GM23338 (cell line): ENCODE measurements at regions not wholly inside any gene's neighbourhood (a gene's known extent, or its start where the extent isn't known, plus 50 kb on each side); places are given as distances from the start of the nearest gene placed in this dataset.

Experiments used
- ATAC-seq: fragments of 200-7000 bp; cut with Tn5 transposase; 3 replicates; pipeline ENCODE4 v1.9.1; 2020
- DNase-seq: peaks from one replicate; pipeline ENCODE4 v3.0.0-alpha.2; 2015; ENCODE audit warnings: low spot score
- H2AFZ ChIP-seq: fragments of 200-600 bp; sonication (generic); 2 replicates; pipeline ENCODE4 v1.8.0; 2016; ENCODE audit warnings: antibody characterized with exemption, mild to moderate bottlenecking, moderate library complexity
- H3F3A ChIP-seq: fragments of 200-600 bp; sonication (generic); replicated peaks from 2 replicates; pipeline ENCODE4 v1.8.0; 2017; ENCODE audit warnings: antibody characterized with exemption, mixed run types, low read depth
- H3K27ac ChIP-seq: fragments of 200-600 bp; sonication (generic); 2 replicates; pipeline ENCODE4 v1.6.1; 2016; ENCODE audit warnings: low read depth
- H3K27me3 ChIP-seq: fragments of 200-600 bp; sonication (generic); 2 replicates; pipeline ENCODE4 v1.8.0; 2016; ENCODE audit warnings: mild to moderate bottlenecking, mixed run types, moderate library complexity; ENCODE audit not compliant: insufficient read depth
- H3K36me3 ChIP-seq: fragments of 200-600 bp; sonication (generic); 2 replicates; pipeline ENCODE4 v1.8.0; 2016; ENCODE audit warnings: mild to moderate bottlenecking; ENCODE audit not compliant: insufficient read depth
- H3K4me1 ChIP-seq: fragments of 200-600 bp; sonication (generic); 2 replicates; pipeline ENCODE4 v1.8.0; 2016; ENCODE audit warnings: mild to moderate bottlenecking, moderate library complexity; ENCODE audit not compliant: insufficient read depth
- H3K4me2 ChIP-seq: fragments of 200-600 bp; sonication (generic); 2 replicates; pipeline ENCODE4 v1.7.1; 2017; ENCODE audit warnings: mixed run types
- H3K4me3 ChIP-seq: fragments of 200-600 bp; sonication (generic); 2 replicates; pipeline ENCODE4 v1.6.1; 2016; ENCODE audit warnings: mixed run types
- H3K79me2 ChIP-seq: fragments of 200-600 bp; sonication (generic); replicated peaks from 2 replicates; pipeline ENCODE4 v1.8.0; 2017; ENCODE audit warnings: mild to moderate bottlenecking; ENCODE audit not compliant: insufficient read depth
- H3K9me2 ChIP-seq: fragments of 200-600 bp; sonication (generic); 2 replicates; pipeline ENCODE4 v1.8.0; 2017; ENCODE audit not compliant: insufficient read depth
- H4K20me1 ChIP-seq: fragments of 200-600 bp; sonication (generic); replicated peaks from 2 replicates; pipeline ENCODE4 v1.8.0; 2017; ENCODE audit warnings: mild to moderate bottlenecking; ENCODE audit not compliant: insufficient read depth
- H3K27ac Mint-ChIP-seq: 2 replicates; pipeline ENCODE4 v1.8.0; 2020; ENCODE audit warnings: inconsistent platforms, mild to moderate bottlenecking, moderate library complexity, mixed read lengths
- H3K27me3 Mint-ChIP-seq: 3 replicates; pipeline ENCODE4 v1.8.0; 2022; ENCODE audit warnings: low read depth, mild to moderate bottlenecking, moderate library complexity, mixed read lengths, inconsistent platforms; ENCODE audit not compliant: insufficient read depth, poor library complexity
- H3K36me3 Mint-ChIP-seq: 3 replicates; pipeline ENCODE4 v1.8.0; 2021; ENCODE audit warnings: low read depth, mild to moderate bottlenecking, inconsistent platforms, moderate library complexity, mixed read lengths
- H3K4me1 Mint-ChIP-seq: 3 replicates; pipeline ENCODE4 v1.8.0; 2020; ENCODE audit warnings: mild to moderate bottlenecking, inconsistent platforms, mixed read lengths
- H3K4me3 Mint-ChIP-seq: 3 replicates; pipeline ENCODE4 v1.8.0; 2021; ENCODE audit warnings: moderate library complexity, mild to moderate bottlenecking, inconsistent platforms, mixed read lengths
- H3K9me3 Mint-ChIP-seq: 3 replicates; pipeline ENCODE4 v1.8.0; 2020; ENCODE audit warnings: moderate library complexity, mild to moderate bottlenecking, inconsistent platforms, mixed read lengths
- EZH2 ChIP-seq: fragments of 200-600 bp; sonication (generic); IDR thresholded peaks from one replicate; pipeline ENCODE4 v1.8.0; 2017; ENCODE audit warnings: antibody characterized with exemption, mild to moderate bottlenecking, low read depth; ENCODE audit not compliant: unreplicated experiment
- EZH2phosphoT487 ChIP-seq: fragments of 200-600 bp; sonication (generic); IDR thresholded peaks from one replicate; pipeline ENCODE4 v1.8.1; 2018; ENCODE audit warnings: antibody characterized with exemption; ENCODE audit not compliant: unreplicated experiment
- JUNB ChIP-seq: IDR thresholded peaks from one replicate; pipeline ENCODE4 v1.6.1; 2016; ENCODE audit warnings: antibody characterized with exemption; ENCODE audit not compliant: unreplicated experiment
- NANOG ChIP-seq: IDR thresholded peaks from 2 replicates; pipeline ENCODE4 v1.6.1; 2016; ENCODE audit warnings: antibody characterized with exemption, borderline replicate concordance
- STAT1 ChIP-seq: IDR thresholded peaks from one replicate; pipeline ENCODE4 v1.6.1; 2016; ENCODE audit warnings: antibody characterized with exemption; ENCODE audit not compliant: unreplicated experiment
- ZNF114 ChIP-seq: fragments of 250-450 bp; sonication (Bioruptor Pico); IDR thresholded peaks from 2 replicates; pipeline ENCODE4 v1.5.0; 2020; ENCODE audit warnings: mild to moderate bottlenecking, moderate library complexity
- TF ChIP-seq, protein P1 (sequence below): fragments of 250-450 bp; sonication (Bioruptor Pico); IDR thresholded peaks from 2 replicates; pipeline ENCODE4 v1.5.0; 2020; ENCODE audit warnings: mild to moderate bottlenecking, moderate library complexity
- TF ChIP-seq, protein P2 (sequence below): IDR thresholded peaks from one replicate; pipeline ENCODE4 v1.6.1; 2018; ENCODE audit warnings: antibody characterized with exemption; ENCODE audit not compliant: unreplicated experiment
- TF ChIP-seq, protein P3 (sequence below): IDR thresholded peaks from 2 replicates; pipeline ENCODE4 v1.6.1; 2016; ENCODE audit warnings: antibody characterized with exemption

DNA sequence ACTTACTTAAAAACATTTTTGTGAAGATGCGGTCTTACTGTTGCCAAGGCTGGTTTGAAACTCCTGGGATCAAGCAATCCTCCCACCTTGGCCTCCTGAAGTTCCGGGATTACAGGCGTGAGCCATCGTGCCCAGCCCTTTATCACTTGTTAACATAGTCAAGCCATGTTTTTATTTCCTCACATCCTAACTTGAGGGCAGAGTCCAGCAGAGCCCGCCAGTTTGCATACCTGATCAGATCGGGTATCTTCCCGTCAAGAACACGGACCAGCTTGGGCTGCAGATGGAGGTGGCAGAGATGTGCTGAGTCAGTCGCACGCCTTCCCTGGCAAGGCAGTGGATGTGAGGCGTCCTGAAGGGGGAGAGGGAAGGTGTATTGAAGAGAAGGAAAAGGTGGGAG, 447.3 kb upstream of the USP9Y start (continued):
- TF ChIP-seq, protein P1, sequence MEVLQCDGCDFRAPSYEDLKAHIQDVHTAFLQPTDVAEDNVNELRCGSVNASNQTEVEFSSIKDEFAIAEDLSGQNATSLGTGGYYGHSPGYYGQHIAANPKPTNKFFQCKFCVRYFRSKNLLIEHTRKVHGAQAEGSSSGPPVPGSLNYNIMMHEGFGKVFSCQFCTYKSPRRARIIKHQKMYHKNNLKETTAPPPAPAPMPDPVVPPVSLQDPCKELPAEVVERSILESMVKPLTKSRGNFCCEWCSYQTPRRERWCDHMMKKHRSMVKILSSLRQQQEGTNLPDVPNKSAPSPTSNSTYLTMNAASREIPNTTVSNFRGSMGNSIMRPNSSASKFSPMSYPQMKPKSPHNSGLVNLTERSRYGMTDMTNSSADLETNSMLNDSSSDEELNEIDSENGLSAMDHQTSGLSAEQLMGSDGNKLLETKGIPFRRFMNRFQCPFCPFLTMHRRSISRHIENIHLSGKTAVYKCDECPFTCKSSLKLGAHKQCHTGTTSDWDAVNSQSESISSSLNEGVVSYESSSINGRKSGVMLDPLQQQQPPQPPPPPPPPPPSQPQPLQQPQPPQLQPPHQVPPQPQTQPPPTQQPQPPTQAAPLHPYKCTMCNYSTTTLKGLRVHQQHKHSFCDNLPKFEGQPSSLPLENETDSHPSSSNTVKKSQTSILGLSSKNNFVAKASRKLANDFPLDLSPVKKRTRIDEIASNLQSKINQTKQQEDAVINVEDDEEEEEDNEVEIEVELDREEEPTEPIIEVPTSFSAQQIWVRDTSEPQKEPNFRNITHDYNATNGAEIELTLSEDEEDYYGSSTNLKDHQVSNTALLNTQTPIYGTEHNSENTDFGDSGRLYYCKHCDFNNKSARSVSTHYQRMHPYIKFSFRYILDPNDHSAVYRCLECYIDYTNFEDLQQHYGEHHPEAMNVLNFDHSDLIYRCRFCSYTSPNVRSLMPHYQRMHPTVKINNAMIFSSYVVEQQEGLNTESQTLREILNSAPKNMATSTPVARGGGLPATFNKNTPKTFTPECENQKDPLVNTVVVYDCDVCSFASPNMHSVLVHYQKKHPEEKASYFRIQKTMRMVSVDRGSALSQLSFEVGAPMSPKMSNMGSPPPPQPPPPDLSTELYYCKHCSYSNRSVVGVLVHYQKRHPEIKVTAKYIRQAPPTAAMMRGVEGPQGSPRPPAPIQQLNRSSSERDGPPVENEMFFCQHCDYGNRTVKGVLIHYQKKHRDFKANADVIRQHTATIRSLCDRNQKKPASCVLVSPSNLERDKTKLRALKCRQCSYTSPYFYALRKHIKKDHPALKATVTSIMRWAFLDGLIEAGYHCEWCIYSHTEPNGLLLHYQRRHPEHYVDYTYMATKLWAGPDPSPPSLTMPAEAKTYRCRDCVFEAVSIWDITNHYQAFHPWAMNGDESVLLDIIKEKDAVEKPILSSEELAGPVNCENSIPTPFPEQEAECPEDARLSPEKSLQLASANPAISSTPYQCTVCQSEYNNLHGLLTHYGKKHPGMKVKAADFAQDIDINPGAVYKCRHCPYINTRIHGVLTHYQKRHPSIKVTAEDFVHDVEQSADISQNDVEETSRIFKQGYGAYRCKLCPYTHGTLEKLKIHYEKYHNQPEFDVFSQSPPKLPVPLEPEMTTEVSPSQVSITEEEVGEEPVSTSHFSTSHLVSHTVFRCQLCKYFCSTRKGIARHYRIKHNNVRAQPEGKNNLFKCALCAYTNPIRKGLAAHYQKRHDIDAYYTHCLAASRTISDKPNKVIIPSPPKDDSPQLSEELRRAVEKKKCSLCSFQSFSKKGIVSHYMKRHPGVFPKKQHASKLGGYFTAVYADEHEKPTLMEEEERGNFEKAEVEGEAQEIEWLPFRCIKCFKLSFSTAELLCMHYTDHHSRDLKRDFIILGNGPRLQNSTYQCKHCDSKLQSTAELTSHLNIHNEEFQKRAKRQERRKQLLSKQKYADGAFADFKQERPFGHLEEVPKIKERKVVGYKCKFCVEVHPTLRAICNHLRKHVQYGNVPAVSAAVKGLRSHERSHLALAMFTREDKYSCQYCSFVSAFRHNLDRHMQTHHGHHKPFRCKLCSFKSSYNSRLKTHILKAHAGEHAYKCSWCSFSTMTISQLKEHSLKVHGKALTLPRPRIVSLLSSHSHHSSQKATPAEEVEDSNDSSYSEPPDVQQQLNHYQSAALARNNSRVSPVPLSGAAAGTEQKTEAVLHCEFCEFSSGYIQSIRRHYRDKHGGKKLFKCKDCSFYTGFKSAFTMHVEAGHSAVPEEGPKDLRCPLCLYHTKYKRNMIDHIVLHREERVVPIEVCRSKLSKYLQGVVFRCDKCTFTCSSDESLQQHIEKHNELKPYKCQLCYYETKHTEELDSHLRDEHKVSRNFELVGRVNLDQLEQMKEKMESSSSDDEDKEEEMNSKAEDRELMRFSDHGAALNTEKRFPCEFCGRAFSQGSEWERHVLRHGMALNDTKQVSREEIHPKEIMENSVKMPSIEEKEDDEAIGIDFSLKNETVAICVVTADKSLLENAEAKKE (CRISPR knock-in tag), result no peak
- no peak for TF ChIP-seq NANOG
- TF ChIP-seq ZNF114 (CRISPR knock-in tag), result no peak

DNA sequence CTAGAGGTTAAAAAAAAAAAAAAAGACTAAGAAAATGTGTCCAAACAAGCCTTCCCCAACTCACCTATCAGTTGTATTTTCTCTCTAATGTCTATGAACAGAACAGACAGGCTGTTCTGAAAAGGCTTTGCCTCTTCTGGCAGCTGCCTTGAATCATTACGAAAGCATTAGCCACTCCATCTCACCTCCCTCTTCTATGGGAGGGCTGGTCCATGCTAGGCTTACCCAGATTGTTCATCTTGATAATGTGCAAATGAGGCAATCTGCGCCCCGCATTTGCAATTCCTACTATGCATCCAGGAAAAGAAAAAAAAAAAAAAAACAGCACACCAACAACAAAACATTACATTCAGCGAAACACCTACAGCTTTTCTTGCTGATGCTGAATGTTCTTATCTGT, 429.9 kb upstream of the USP9Y start:
- Histone ChIP-seq H3K27ac (no peak overlapping the region), H3K27me3 (no peaks in the 10 kb centered on the region), H3K4me2 (no peak overlapping the region), H3K79me2 (no peaks in the 10 kb centered on the region), H3F3A (no peaks in the 10 kb centered on the region), H3K36me3 (no peaks in the 10 kb centered on the region), H4K20me1 (no peaks in the 10 kb centered on the region), H3K9me2 (no peaks in the 10 kb centered on the region), H2AFZ (no peak overlapping the region), H3K4me3 (no peak overlapping the region), H3K4me1 (no peaks in the 10 kb centered on the region)
- ATAC-seq (no peak), DNase-seq (no peak)
- Mint-ChIP-seq H3K36me3 (no peaks in the 10 kb centered on the region; the same call in 2 of the 3 replicates), H3K4me1 (no peaks in the 10 kb centered on the region), H3K9me3 (peaks cover 80% of the 10 kb centered on the region), H3K4me3 (no peak overlapping the region), H3K27ac (no peak overlapping the region), H3K27me3 (no peaks in the 10 kb centered on the region)
- TF ChIP-seq ZNF114 (CRISPR knock-in tag), result no peak
- TF ChIP-seq EZH2phosphoT487, result no peak
- no peak for TF ChIP-seq JUNB
- no peak for TF ChIP-seq EZH2
- TF ChIP-seq, protein P2, sequence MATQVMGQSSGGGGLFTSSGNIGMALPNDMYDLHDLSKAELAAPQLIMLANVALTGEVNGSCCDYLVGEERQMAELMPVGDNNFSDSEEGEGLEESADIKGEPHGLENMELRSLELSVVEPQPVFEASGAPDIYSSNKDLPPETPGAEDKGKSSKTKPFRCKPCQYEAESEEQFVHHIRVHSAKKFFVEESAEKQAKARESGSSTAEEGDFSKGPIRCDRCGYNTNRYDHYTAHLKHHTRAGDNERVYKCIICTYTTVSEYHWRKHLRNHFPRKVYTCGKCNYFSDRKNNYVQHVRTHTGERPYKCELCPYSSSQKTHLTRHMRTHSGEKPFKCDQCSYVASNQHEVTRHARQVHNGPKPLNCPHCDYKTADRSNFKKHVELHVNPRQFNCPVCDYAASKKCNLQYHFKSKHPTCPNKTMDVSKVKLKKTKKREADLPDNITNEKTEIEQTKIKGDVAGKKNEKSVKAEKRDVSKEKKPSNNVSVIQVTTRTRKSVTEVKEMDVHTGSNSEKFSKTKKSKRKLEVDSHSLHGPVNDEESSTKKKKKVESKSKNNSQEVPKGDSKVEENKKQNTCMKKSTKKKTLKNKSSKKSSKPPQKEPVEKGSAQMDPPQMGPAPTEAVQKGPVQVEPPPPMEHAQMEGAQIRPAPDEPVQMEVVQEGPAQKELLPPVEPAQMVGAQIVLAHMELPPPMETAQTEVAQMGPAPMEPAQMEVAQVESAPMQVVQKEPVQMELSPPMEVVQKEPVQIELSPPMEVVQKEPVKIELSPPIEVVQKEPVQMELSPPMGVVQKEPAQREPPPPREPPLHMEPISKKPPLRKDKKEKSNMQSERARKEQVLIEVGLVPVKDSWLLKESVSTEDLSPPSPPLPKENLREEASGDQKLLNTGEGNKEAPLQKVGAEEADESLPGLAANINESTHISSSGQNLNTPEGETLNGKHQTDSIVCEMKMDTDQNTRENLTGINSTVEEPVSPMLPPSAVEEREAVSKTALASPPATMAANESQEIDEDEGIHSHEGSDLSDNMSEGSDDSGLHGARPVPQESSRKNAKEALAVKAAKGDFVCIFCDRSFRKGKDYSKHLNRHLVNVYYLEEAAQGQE, result no peak
- no peak for TF ChIP-seq STAT1
- TF ChIP-seq, protein P3, sequence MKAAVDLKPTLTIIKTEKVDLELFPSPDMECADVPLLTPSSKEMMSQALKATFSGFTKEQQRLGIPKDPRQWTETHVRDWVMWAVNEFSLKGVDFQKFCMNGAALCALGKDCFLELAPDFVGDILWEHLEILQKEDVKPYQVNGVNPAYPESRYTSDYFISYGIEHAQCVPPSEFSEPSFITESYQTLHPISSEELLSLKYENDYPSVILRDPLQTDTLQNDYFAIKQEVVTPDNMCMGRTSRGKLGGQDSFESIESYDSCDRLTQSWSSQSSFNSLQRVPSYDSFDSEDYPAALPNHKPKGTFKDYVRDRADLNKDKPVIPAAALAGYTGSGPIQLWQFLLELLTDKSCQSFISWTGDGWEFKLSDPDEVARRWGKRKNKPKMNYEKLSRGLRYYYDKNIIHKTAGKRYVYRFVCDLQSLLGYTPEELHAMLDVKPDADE, result no peak
